Activated T-cell treated with anti-CD3 and anti-CD28 coated beads, Interleukin-2, amount 50 U/mL, for 24 hours (primary cell): ENCODE measurements at regions not wholly inside any gene's neighbourhood (a gene's known extent, or its start where the extent isn't known, plus 50 kb on each side); places are given as distances from the start of the nearest gene placed in this dataset.
"Not testable (repeated sequence)": the region's sequence is repeated elsewhere in the genome, so short reads cannot be mapped to it uniquely, and the experiment has no call there.

ENCODE experiments used
- DNase-seq: peaks from one replicate; pipeline ENCODE4 v3.0.0-alpha.2; 2020
- H3K27ac Mint-ChIP-seq: 2 replicates; pipeline ENCODE4 v1.8.0; 2020; ENCODE audit warnings: mild to moderate bottlenecking, mixed read lengths
- H3K27me3 Mint-ChIP-seq: 2 replicates; pipeline ENCODE4 v1.8.0; 2020; ENCODE audit warnings: mixed read lengths
- H3K36me3 Mint-ChIP-seq: 2 replicates; pipeline ENCODE4 v1.8.0; 2020; ENCODE audit warnings: low read depth, mixed read lengths
- H3K4me1 Mint-ChIP-seq: 2 replicates; pipeline ENCODE4 v1.8.0; 2020; ENCODE audit warnings: low read depth, mixed read lengths
- H3K4me3 Mint-ChIP-seq: 2 replicates; pipeline ENCODE4 v1.8.0; 2020; ENCODE audit warnings: mild to moderate bottlenecking, moderate library complexity, mixed read lengths
- H3K9me3 Mint-ChIP-seq: 2 replicates; pipeline ENCODE4 v1.8.0; 2020; ENCODE audit warnings: mixed read lengths

DNA sequence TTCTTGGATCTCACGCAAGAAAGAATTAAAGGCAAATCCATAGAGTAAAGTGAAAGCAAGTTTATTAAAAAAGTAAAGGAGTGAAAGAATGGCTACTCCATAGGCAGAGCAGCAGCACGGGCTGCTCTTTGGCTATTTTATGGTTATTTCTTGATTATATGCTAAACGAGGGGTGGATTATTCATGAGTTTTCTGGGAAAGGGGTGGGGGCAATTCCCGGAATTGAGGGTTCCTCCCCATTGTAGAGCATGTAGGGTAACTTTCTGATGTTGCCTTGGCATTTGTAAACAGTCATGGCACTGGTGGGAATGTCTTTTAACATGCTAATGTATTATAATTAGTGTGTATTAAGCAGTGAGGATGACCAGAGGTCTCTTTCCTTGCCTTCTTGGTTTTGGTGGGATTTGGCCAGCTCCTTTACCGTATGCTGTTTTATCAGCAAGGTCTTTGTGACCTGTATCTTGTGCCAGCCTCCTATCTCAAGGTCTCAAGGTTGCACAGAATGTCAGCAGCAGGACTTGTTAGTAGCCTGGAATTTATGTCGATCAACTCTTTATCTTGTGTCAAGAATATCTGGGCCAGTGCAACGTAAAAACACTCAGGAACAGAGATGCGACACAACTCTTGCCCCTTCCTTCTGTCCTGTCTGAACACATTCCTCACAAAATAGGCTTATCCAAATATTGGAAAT is 931.4 kb downstream of the QKI start:
- H3K4me1 Mint-ChIP-seq, result no peaks in the 10 kb centered on the region
- no peak overlapping the region for H3K4me3 Mint-ChIP-seq
- H3K27ac Mint-ChIP-seq, result no peak overlapping the region
- H3K27me3 Mint-ChIP-seq, result no peaks in the 10 kb centered on the region
- no peak for DNase-seq
- peaks cover 5% of the 10 kb centered on the region for H3K9me3 Mint-ChIP-seq
- H3K36me3 Mint-ChIP-seq, result no peaks in the 10 kb centered on the region

GRCh38 chr6:164345327-164345726 is 930.8 kb downstream of the QKI start:
- Mint-ChIP-seq H3K4me3 (no peak overlapping the region), H3K4me1 (no peaks in the 10 kb centered on the region), H3K27me3 (no peaks in the 10 kb centered on the region), H3K36me3 (no peaks in the 10 kb centered on the region), H3K9me3 (peaks cover 5% of the 10 kb centered on the region), H3K27ac (no peak overlapping the region)
- no peak for DNase-seq

DNA sequence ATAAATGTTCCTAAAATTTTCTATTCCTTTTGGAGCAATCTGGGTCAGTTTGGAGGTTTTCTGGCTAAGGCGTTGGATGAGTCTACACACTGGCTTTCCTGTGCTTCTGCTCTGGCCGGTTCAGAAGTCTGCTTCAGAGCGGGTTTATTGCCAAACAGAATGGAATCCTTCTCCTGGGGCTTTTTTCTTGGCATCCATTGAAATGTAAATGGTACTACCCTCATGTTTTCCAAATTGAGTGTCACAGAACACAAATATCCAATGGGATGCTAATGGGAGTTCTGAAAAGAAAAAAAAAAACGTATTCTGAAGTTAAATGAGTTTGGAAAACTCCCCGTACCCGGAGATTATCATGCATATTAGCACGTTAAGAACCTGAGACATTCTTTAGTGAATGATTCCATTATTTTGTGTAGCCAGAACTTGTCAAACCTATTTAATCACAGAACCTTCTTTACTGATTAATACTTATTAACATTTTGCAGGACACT is 930.3 kb downstream of the QKI start:
- no peaks in the 10 kb centered on the region for H3K36me3 Mint-ChIP-seq
- H3K27me3 Mint-ChIP-seq, result no peaks in the 10 kb centered on the region
- no peak for DNase-seq
- peaks cover 5% of the 10 kb centered on the region for H3K9me3 Mint-ChIP-seq
- H3K27ac Mint-ChIP-seq, result no peak overlapping the region
- H3K4me1 Mint-ChIP-seq, result no peaks in the 10 kb centered on the region
- no peak overlapping the region for H3K4me3 Mint-ChIP-seq

DNA sequence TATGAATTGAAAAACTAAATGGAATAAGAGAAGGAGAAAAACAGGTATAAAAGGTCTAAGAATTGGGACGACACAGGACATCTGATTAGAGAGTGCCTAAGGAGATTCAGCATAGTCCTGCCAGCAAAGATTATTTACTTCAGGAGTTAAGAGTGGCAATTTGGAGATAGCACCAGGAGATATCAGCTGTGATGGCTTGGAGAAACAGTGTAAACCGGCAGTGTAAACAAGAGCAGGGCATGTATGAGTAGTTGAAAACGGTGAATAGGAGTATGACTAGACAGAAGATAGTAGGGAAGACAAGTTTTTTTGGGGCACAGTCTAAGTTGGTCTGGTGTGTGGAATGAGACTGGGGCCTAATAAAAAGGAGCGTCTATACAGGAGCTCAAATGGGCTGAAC is 924.9 kb downstream of the QKI start:
- H3K4me1 Mint-ChIP-seq, H3K9me3 Mint-ChIP-seq, DNase-seq, H3K36me3 Mint-ChIP-seq, H3K27ac Mint-ChIP-seq, H3K4me3 Mint-ChIP-seq, H3K27me3 Mint-ChIP-seq: not testable (repeated sequence)

GRCh38 chr6:164337925-164338397 is 923.4 kb downstream of the QKI start:
- Mint-ChIP-seq H3K36me3 (no peaks in the 10 kb centered on the region), H3K9me3 (no peaks in the 10 kb centered on the region), H3K4me3 (no peak overlapping the region), H3K4me1 (no peaks in the 10 kb centered on the region), H3K27ac (no peak overlapping the region), H3K27me3 (no peaks in the 10 kb centered on the region)
- DNase-seq, result no peak

DNA sequence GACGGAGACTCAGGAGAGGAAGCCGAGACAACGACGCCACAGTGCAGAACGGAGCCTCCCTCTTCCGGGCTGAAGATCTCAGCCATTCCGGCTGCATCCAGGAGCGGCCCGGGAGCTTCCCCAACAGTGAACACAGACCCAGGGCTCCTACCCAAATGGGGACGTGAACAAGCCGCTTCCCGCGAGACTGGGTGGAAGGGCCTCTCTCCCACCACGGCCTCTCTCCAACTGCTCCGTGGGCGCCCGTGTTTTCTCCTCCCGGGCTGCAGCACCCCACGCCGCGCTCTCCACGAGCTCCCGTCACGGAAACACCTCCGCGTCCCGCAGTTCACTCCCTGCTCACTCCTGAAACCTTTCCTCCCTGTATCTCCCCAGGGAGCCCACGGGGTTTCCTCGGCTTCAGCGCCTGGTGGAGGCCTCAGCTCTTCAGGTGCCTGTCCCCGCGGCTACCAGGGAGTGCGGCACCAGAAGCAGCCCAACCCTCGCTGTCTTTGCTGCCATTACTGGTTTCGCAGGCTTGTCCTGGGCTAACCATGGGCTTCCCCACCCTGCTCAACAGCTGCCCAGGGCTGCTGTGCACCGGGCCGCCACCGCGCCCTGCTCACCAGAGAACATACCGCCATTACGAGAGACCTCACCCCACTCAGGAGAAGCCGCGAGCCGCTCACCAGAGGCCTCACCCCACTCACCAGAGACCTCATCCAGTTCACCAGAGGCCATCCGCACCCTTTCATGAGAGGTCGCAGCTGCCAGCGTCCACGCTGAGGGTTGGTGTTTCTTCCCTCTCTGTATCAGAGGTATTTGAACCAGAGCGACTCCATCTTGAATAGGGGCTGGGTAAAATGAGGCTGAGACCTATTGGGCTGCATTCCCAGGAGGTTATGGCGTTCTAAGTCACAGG is 922.8 kb downstream of the QKI start:
- Mint-ChIP-seq H3K9me3 (no peaks in the 10 kb centered on the region), H3K4me3 (no peak overlapping the region), H3K4me1 (no peaks in the 10 kb centered on the region), H3K27ac (no peak overlapping the region), H3K36me3 (no peaks in the 10 kb centered on the region), H3K27me3 (no peaks in the 10 kb centered on the region)
- no peak for DNase-seq

DNA sequence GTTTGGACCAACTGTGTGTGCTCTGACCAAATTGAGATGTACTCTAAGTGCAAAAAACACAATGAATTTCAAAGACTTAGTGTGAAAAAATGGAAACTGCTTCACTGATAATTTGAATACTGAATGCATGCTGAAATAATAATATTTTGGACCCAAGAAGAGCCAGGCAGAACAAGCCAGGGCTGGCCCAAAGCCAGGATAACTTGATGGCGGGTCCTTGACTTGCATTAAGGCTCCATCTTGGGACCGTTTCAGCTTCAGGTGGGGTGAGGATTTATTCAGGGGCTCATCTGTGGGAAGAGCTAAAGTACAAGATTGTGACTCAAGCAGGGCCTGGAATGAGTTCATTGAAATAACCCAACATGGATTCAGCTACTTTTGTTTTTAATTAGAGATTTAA is 921.9 kb downstream of the QKI start:
- no peak overlapping the region for H3K27ac Mint-ChIP-seq
- H3K9me3 Mint-ChIP-seq, result no peaks in the 10 kb centered on the region
- H3K36me3 Mint-ChIP-seq, result no peaks in the 10 kb centered on the region
- no peak overlapping the region for H3K4me3 Mint-ChIP-seq
- DNase-seq, result no peak
- H3K27me3 Mint-ChIP-seq, result no peaks in the 10 kb centered on the region
- no peaks in the 10 kb centered on the region for H3K4me1 Mint-ChIP-seq

DNA sequence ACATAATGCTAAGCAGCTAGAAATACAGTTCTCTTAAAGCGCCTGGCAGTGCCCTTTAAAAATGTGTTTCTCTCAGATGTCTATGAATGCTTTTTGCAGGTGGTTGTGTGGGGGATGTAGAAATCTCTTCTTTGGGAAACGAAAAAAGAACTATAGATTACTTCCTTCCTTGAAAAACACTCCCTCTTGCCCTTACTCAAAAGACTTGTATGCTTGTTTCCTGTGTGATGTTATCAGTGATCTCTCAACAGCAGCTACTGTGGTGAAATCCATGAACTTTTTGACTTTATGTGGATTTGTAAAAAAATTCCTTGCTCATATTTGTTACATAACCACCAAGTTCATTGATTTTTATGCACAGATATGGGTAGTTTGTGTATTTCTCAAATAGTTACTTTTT is 916.5 kb downstream of the QKI start:
- Mint-ChIP-seq H3K4me3 (no peak overlapping the region), H3K36me3 (no peaks in the 10 kb centered on the region)
- DNase-seq, result no peak

GRCh38 chr6:164325168-164325567 is 910.6 kb downstream of the QKI start:
- no peak for DNase-seq
- Mint-ChIP-seq H3K4me1 (no peaks in the 10 kb centered on the region), H3K4me3 (no peak overlapping the region), H3K36me3 (no peaks in the 10 kb centered on the region), H3K27me3 (no peaks in the 10 kb centered on the region), H3K9me3 (no peaks in the 10 kb centered on the region), H3K27ac (no peak overlapping the region)

More for the DNA sequence above, 916.5 kb downstream of the QKI start:
- Mint-ChIP-seq H3K9me3 (no peaks in the 10 kb centered on the region), H3K4me1 (no peaks in the 10 kb centered on the region), H3K27me3 (no peaks in the 10 kb centered on the region), H3K27ac (no peak overlapping the region)

DNA sequence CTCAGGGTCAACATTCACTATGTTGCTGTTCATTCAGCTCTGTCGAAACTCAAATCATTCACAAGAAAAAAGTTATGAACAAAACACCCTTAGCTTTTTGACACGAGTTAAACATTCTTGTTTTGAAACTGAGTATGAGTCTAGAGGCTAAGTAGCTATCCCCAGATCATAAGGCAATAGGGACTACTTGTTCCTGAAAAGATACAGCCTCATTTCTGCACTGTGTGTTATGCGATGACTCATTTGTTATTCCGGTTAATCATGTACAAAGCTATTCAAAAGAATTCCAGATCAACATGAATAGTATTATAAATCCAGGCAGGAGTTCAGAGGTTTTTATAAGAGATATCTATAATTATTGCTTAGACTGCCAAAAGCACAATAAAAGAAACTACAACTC is 908.0 kb downstream of the QKI start:
- no peaks in the 10 kb centered on the region for H3K4me1 Mint-ChIP-seq
- no peaks in the 10 kb centered on the region for H3K9me3 Mint-ChIP-seq
- no peaks in the 10 kb centered on the region for H3K36me3 Mint-ChIP-seq
- H3K27ac Mint-ChIP-seq, result no peak overlapping the region
- no peak for DNase-seq
- no peaks in the 10 kb centered on the region for H3K27me3 Mint-ChIP-seq
- no peak overlapping the region for H3K4me3 Mint-ChIP-seq

- Mint-ChIP-seq H3K27me3 (no peaks in the 10 kb centered on the region), H3K36me3 (no peaks in the 10 kb centered on the region), H3K4me3 (no peak overlapping the region), H3K27ac (no peak overlapping the region), H3K4me1 (no peaks in the 10 kb centered on the region), H3K9me3 (no peaks in the 10 kb centered on the region)
- no peak for DNase-seq
Observed at GRCh38 chr6:164321297-164321696, 906.8 kb downstream of the QKI start.

DNA sequence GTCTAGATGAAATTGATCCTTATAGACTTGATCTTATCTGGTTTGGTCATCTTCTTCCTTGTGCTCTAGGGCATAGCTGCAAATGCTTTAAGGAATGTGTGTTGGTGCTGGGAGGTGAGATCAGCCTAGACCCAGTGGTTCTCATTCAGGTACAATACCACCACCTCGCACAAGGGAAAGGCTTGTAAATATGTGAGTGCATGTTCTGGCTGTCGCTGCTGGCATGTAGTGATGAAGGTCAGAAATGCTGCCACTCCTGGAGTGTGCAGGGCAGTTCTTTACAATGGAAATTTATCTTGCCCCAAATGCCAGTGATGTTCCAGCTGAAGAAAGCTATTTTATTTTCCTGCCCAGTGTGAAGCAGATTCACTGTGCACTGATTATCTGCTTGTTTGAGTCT is 900.9 kb downstream of the QKI start:
- H3K4me1 Mint-ChIP-seq, result no peaks in the 10 kb centered on the region
- no peak overlapping the region for H3K4me3 Mint-ChIP-seq
- no peak overlapping the region for H3K27ac Mint-ChIP-seq
- no peak for DNase-seq
- no peaks in the 10 kb centered on the region for H3K36me3 Mint-ChIP-seq
- H3K9me3 Mint-ChIP-seq, result peaks cover 6% of the 10 kb centered on the region
- H3K27me3 Mint-ChIP-seq, result no peaks in the 10 kb centered on the region

- no peaks in the 10 kb centered on the region for H3K4me1 Mint-ChIP-seq
- no peak overlapping the region for H3K4me3 Mint-ChIP-seq
- H3K36me3 Mint-ChIP-seq, result no peaks in the 10 kb centered on the region
- DNase-seq, result no peak
- peaks cover 11% of the 10 kb centered on the region for H3K9me3 Mint-ChIP-seq
- no peak overlapping the region for H3K27ac Mint-ChIP-seq
- H3K27me3 Mint-ChIP-seq, result no peaks in the 10 kb centered on the region
Observed at GRCh38 chr6:164308339-164308738, 893.8 kb downstream of the QKI start.

DNA sequence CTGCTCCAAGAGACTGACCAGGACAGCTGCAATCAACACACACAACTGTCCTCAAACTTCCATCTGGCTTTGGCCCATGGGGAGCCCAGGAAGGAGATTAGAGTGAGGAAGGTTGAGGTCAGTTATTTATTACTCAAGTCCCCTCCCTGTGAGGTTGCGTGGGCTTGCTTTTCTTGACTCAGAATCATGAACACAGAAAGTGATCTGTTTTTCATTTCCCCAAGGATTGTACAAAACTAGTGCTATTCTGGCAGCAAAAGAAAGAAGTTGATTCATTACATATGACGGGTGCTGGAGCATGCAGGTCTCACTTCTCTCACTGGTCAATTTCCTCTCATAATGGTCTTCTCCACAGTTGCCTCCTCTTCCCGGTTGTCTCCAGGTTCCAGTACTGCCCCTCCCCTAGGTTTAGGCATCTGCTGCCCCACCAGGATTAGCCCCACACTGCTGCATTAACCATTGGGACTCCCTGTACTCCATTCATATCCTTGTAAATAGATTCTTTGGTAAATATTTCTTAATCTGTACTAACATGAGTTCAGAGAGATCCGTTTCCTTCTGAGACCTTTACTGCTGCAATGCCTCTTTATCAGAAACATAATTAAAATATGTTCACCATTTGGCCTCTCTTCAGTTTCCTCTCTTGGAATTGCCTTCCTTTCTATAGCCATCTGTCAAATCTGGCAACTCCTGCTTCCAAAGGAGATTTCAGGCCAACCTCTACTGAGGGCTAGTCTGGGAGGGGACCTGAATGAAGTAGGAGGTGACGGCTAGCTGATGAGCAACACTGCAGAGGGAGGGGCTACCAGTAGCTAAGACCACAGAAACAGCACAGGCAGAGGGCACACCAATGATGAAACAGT is 888.8 kb downstream of the QKI start:
- Mint-ChIP-seq H3K36me3 (no peaks in the 10 kb centered on the region), H3K27me3 (no peaks in the 10 kb centered on the region), H3K27ac (no peak overlapping the region), H3K4me3 (no peak overlapping the region), H3K9me3 (peaks cover 7% of the 10 kb centered on the region), H3K4me1 (no peaks in the 10 kb centered on the region)
- DNase-seq, result no peak
